Right forelimb (tissue), 1 donor: ENCODE measurements at regions not wholly inside any gene's neighbourhood (a gene's known extent, or its start where the extent isn't known, plus 50 kb on each side); places are given as distances from the start of the nearest gene placed in this dataset.
"Not testable (repeated sequence)": the region's sequence is repeated elsewhere in the genome, so short reads cannot be mapped to it uniquely, and the experiment has no call there.

Experiments used
- DNase-seq: peaks from one replicate; pipeline ENCODE4 v3.0.0-alpha.2; 2018

- no peak for DNase-seq
These were observed 341.6 kb downstream of the SOX4 start for GRCh38 chr6:21935142-21935541.

GRCh38 chr6:21935561-21936028 is 342.0 kb downstream of the SOX4 start:
- no peak for DNase-seq

- no peak for DNase-seq
These were observed 343.9 kb downstream of the SOX4 start for GRCh38 chr6:21937466-21937865.

DNA sequence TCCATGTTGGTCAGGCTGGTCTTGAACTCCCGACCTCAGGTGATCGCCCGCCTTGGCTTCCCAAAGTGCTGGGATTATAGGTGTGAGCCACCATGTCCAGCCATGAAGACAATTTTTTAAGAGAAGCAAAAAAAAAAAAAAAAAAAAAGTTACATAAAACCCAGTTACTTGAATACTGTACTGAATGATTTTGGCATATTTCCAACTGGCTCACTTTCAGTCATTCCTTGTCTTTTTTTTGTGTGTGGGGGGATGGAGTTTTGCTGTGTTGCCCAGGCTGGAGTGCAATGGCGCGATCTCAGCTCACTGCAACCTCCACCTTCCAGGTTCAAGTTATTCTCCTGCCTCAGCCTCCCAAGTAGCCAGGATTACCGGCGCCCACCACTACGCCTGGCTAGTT is 345.5 kb downstream of the SOX4 start:
- not testable (repeated sequence) for DNase-seq

DNA sequence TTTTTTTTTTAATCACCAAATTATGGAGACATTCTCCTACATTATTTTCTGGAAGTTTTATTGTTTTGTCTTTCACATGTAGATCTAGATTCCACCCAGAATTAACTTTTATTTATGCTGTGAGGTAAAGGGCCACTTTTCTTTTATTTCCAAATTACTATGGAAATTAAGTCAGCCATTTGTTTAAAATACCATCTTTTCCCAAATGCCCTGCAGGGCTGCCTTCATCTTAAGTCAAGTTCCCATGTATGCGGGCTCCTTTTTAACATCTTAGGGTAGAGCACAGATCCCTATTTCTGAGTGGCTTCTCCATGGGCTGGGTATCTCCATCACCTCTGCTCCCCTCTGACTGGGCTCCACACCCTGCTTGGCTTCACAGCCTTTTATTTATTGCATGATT is 348.4 kb downstream of the SOX4 start:
- no peak for DNase-seq

DNA sequence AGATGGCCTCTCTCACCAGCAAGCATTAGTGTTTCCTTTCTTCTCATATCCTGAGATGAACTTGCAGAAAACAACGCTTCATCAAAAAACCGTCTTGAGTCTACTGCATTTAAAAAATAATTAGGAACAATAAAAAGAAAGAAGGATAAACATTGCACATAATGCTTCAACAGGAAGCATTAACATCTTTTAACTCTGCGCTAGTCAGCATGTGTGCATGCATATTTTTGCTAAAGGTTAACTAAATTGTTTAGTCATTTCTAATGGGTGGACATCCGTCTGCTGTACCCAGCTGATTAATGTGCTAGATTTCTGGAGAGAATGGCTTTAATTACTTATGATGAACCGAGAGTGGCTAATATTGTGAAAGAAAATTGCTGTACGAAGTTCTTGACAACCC is 349.3 kb downstream of the SOX4 start:
- DNase-seq = no peak

DNA sequence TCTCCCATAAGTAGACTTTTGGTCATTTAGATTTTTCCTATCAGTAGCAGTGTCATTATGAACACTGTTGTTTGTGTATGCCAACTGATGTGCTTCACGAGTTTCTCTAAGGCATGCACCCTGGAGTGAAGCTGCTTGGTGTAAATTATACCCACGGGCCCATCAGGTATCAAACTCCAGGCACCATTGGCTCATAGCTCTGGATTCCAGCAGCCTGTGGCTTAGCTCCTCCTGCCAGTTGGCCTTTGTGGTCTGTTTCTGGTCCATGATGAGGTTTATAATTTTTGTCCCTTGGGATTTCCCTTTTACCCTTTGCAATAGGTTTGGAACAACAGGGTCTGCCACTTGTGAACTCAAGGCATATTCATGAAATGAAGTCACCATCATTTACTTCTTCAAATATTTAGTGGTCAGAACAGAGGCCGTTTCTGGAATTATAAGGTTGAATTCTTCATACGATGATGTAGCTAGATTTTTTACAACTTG is 350.5 kb downstream of the PRL start:
- no peak for DNase-seq

DNA sequence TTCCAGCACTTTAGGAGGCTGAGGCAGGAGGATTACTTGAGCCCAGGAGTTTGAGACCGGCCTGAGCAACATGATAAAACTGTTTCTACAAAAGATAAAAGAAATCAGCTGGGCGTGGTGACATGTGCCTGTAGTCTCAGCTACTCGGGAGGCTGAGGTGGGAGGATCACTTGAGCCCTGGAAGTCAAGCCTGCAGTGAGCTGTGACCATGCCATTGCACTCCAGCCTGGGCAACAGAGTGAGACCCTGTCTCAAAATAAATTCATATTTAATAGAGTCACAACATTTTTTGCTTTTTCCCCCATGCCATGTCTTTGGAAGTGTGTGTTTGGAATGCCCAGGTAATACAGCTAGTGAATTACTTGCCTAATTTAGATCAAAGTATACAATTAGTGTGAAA is 349.6 kb downstream of the PRL start:
- not testable (repeated sequence) for DNase-seq

DNA sequence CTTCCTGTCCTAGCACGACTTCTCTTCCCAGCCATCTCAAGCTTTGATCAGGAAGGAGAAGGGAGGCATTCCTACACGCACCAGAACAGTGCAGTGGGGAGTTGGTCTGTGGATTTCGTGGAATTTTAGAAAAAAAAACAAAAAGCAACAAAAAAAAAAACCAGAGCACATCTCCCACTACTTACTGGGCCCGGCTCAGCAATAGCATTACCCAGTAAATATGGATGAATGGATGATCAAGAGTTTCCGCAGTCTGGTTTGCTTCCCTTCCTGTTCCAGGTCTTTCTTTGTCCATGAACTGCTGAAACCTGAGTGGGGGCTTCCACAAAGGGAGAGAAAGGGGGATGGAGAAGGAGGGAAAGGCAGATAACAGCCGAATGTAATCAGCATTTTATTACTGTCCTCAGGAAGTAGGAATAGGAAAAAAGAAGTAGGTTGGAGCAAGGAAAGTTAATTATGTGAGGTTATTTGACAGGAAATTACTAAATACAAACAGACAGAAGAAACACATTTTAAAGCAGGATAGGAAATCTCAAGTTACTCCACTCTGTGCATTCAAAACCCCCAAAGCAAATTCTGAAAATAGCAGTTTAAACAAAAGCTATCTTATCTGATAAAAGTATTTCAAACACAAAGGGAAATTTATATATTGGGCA is 349.0 kb downstream of the PRL start:
- DNase-seq = peak; percentile 54

GRCh38 chr6:21949211-21949801 is 347.5 kb downstream of the PRL start:
- no peak for DNase-seq

- DNase-seq = no peak
These were observed 344.5 kb downstream of the PRL start for GRCh38 chr6:21952367-21952766.

DNA sequence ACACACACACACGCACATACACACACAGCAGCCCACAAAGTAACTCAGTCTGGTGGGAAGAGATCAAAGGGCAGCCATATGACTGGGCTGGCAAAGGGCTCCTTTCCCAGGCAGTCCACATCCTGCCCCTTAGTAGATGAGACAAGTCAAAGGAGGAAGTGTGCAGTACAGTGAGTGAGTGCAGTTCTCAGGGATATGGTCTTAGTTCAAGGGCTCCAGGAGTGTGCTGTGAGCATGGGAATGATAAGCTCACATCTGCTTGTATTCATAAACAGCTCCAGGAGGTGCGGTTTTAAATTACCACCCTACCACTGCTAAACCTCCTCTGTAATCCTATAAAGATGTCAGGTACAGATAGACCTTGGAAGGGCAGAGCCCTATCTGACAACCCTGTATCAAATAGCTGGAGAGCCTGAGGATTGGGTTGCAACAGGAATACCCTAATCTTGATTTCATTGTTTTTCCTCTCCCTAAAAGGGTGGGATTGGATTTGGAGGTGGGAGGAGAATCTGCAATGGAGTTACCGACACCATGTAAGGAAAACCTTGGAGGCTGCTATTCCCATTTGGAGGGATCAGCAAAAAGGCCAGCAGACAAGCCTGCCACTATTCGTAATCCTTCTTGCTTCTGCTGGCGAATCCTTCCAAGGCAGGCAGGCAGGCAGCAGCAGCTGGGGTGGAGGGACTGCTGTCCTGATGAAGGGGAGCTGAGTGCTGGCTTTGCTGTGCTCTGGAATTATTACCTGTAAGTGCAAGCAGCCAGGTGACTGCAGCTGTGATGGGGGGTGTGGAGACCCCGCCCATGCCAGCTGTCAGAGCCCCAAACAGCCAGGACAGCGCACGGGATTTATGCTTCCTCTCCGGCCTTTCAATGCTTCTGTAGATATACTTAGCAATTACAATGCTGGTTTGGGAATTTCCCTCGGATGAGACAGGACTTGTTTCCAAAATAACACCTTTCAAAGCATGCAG is 342.7 kb downstream of the PRL start:
- peak; percentile 52 for DNase-seq

DNA sequence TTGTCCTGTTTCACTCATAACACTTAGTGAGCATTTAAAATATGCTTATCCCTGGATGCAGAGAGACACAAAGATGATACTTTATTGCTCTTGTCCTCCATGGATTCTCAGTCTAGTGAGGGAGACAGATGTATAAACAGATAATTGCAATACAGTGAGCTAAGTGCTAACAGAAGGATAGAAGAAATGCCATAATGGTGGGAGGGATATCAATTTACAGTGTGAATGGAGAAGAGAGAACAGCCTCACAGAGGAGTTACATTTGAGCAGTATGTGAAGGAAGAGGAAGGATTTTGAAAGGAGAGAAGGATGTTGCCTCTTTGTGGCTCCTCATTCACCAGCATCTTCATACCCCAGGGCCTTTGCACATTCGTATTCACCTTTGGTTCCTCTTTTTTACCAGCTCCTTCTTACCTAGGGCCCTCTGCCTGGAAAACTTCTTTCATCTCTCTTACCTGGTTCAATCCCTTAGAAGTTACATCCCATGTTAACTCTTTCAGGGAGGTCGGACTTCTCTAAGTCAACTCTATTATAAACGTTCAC is 341.7 kb downstream of the PRL start:
- DNase-seq = no peak

DNA sequence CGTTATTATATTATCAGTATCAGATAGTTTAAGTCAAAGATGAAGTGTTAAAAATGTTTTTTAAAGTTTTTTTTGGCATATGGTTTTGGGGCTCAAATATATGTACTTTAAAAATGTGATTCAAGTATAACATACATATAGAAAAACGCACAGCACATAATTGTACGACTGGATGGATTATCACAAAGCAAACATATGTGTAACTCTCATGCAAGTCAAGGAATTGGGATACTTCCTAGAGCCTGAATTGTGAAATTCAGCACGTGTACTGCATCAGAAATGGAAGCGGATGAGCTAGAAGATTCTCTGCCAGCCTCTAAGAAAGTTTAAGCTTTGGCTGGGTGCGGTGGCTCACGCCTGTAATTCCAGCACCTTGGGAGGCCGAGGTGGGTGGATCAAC is 340.9 kb downstream of the PRL start:
- no peak for DNase-seq

DNA sequence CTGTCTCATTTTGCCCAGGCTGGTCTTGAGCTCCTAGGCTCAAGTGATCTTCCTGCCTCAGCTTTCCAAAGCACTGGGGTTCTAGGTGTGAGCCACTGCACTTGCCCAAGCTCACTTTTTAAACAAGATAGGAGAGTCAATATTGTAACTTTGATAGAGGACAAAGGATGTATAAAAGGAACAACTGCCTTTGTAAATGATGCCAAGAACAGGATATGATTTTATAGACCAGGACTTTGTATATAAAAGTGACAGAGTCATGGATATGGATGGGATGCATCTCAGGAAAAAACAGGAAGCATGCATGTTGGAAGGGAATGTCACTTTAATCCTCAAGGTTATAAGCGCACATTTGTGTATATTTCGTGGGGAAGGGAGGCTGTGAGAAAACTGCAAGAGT is 338.4 kb downstream of the PRL start:
- DNase-seq = no peak

DNA sequence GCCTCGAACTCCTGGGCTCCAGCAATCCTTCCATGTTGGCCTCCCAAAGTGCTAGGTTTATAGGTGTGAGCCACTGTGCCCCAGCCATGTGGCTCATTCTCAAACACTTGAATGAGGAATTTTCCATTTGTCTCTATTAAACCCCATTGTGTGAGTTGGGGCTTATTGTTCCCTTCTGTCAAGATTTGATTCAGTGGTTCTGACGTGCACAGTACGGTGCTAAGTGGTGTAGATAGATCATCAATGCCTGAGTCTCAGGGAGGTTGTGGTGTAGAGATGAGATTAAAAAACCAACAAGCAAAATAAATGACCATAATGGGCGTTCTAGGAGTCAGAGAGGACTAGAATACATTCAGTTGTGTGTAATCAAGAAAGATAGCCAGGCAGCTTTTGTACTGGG is 335.6 kb downstream of the PRL start:
- DNase-seq = no peak

DNA sequence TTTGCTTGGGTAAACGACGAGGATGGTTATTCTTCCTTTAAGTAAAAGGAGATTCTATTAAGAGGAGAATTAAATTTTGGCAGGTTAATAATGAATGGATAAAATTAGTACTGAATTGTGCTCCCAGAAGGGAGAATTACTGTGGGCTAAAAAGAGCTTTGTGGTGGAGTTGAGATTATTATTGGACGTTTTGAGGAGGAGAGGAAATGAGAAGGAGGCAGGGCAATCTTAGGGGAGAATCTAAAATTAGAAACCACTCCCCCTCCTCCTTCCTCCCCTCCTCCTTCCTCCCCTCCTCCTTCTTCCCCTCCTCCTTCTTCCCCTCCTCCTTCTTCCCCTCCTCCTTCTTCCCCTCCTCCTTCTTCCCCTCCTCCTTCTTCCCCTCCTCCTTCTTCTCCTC is 331.8 kb downstream of the PRL start:
- no peak for DNase-seq

DNA sequence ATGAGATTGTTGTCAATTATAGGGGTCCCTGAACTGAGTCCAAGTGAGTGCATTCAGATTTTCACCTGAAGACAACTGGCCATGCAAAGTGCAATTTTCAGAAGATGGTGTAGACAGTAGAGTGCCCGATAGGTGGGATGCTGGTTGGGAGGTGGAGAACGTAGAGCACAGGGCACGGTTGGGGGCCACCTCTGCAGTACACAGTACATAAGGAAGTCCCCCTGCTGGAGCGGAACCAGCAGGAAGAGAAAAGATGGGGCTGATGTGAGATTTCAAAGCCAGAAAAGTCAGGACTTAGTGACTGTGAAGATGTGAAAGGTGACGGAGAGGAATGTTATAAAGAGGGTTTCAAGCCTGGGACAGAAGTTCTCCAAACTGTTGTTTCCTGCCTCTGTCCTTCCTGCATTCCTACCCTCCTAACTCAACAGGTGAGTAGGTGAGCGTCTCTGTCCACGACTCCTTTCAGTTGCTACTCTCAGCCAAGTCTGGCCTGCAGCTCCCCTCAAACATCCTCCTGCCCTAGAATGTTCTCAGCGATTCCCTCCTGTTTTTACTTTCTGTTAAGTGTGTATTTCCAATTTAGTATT is 330.8 kb downstream of the PRL start:
- no peak for DNase-seq

DNA sequence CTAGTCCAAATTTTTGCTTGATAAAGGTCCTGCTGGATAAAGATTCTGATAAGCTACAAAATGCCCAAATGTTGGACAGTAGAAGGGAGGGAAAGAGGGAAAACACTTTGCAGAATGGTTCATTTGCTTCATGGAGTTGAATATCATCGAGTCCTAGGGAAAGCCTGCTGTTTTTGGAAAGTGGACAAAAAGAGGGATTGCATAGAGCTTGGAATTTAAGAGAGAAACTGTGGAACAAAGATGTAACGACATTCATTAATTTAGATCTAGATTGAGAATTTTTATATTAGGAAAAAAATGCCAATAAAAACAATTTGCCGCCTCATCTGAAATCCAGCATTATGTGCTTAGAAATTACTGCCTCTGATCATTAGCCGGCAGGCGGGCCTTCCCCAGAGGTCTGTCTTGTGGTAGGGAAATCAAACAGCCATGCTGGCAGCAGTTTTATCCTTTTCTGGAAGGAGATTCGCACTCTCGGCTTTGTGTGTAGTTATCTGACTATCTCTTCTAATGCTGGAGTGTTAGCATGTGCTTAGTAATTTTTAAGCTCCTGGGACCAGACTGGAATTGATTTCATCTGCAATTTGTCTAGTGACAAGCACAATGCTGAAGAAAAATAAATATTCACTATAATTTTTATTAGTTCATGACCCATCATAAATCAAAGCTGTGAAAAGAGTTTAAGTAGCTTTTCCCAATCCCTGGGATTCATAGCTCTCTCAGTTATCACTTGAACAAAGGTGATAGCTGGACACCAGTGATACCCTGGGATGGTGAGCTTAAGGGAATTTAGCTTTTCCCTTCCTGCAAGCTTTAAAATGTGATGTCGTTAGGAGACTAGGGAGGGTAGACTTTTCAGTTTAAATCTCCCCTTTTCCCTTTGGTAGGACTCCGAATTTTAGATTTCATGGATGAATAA is 329.5 kb downstream of the PRL start:
- DNase-seq = no peak

- DNase-seq = no peak
These were observed 328.4 kb downstream of the PRL start for GRCh38 chr6:21968411-21968810.

GRCh38 chr6:21969192-21969591 is 327.6 kb downstream of the PRL start:
- no peak for DNase-seq
